Stimulated activated CD4-positive, alpha-beta T cell treated with anti-CD3 and anti-CD28 coated beads, Interleukin-12 subunit alpha, Interleukin-12 subunit beta, amount 100 ng/mL, for 48 hours (primary cell): ENCODE measurements at regions not wholly inside any gene's neighbourhood (a gene's known extent, or its start where the extent isn't known, plus 50 kb on each side); places are given as distances from the start of the nearest gene placed in this dataset.
"Not testable (repeated sequence)": the region's sequence is repeated elsewhere in the genome, so short reads cannot be mapped to it uniquely, and the experiment has no call there.

Experiments
- DNase-seq, 3 donors: peaks; one replicate each; pipeline ENCODE4 v3.0.0-alpha.2; 2020; ENCODE audit warnings: low read depth in 2 of 3, low spot score in 1 of 3

DNA sequence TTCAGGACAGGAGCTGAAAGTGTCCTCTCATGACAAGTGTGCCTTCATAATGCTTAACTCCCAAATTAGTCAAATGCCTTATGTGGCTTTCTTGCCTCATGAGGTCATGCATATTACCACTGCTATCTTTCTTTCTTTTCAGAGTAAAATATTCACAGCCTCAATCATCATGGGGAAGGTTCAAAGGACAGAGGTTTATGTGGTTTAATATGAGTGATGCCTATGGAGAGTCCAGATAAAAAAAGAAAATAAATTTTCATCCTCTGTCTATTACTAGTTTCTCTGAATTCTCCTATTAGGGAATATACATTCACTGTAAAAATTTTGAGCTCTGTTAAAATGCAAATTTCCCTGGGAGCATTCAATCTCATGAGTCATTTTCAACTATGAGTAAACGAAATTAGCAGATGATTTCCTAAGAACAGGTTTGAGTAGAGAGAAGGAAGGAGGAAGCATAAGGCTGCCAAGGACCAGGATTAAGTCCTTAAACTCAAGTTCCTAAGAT, 396.9 kb upstream of the ADGRB3 start:
- no peak for DNase-seq

DNA sequence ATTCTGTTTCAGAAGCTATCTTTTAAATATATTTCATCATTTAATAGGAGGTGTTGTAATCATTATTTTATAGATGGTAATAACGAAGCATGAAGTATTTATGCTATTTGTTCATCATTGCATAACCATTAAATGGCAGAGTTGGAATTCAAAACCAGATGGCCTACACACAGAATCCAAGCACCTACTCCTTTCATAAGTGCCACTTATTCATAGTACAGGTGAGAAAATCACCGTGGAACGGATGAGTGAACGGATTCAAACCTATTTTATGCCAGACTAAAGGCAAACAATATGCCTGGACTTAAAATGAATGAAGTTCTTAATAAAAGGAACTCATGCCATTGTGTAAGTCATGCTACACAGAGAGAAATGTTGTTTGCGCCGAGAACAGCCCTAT, 397.9 kb upstream of the ADGRB3 start:
- DNase-seq = no peak

DNA sequence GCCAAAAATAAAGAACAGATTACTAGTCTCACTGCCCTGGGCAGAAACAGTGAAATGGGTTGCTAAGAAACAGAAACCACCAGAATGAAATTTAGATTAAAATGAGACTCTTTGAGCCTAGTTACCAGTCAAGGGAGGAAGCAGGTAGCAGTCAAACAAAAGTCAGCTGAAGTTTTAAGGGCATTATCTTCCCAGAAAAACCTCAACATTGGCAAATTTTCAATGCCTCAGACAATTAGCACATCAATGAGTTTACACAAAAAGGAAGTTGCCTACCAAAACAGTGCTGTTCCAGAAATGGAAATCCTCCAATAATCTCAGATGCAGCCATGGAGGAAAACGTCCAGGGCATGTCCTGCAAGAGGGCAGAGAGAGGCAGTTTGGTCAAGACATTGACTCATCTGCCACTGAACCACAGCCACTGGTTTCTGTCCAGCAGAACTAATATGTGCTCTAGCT, 399.7 kb upstream of the ADGRB3 start:
- no peak for DNase-seq

DNA sequence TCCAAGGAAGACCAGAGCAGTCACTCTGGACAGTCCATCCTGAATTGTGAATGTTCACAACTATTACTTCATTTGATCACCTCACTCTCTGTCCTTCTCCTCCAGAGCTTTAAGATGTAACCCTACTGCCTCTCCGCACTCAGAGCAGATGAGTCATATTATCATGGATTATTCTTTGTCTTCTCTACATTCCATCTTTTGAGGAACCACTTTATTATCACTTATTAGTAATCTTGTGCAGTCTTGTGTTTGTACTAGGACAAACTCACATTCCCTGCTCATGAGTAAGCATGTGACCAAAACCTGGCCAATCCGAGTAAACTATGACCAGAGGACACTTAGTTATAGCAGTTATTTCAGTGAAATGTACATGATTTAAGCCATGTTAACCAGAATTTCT, 401.5 kb upstream of the ADGRB3 start:
- DNase-seq = no peak

DNA sequence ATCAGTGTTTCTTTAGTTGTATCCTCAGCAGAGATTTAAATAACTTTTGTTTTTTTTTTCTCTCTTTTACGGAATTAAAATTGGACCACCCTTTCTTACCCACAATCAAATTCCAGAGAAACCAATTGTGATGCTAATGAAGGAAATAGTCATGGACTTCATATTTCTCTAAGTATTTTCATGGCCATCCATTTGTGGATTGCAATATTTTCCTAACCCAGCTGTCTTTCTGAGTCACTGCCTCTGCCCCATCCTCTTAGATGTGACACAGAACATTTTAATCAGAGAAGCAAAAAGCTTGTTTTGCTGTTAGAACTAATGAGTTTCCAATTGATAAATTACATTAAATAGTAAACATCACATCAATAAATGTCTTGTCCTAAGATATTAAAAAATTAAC, 405.5 kb upstream of the ADGRB3 start:
- DNase-seq = no peak

DNA sequence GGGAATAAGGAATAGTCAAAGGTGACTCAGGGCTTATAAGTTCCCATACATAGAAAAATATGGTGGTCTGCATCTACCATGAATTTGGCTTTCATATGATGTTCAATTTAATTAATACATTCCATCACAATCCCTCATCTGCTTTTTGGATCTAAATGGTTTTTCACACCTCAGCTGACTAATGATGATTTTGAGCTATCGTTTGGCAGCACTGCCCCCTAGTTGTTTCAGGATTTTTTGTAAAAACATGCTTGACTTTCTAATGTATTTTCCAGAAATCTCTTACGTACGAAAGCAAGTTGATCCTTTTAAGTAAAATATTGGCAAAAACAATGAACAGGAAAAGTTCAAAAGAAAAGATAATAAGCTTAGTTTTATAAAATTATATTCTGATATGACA, 408.6 kb upstream of the ADGRB3 start:
- DNase-seq = no peak

DNA sequence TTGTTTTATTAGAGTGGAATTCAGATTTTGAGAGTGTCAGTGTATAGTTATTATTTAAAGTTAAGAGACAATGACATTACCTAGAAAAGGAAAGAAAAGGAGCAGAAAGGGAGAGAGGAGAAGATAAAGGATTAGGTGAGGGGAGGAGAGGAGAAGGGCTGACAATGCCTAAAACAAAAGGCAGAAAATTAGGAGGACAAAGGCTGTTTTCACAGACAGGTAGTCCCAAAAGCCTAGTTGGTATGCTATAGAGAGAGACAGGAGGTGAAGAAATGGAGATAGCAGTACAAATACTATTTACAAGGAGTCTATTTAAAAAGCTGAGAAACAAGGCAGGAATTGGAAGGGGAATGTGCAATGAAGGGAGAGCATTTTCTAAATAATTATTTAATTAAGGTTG, 409.4 kb upstream of the ADGRB3 start:
- no peak for DNase-seq

DNA sequence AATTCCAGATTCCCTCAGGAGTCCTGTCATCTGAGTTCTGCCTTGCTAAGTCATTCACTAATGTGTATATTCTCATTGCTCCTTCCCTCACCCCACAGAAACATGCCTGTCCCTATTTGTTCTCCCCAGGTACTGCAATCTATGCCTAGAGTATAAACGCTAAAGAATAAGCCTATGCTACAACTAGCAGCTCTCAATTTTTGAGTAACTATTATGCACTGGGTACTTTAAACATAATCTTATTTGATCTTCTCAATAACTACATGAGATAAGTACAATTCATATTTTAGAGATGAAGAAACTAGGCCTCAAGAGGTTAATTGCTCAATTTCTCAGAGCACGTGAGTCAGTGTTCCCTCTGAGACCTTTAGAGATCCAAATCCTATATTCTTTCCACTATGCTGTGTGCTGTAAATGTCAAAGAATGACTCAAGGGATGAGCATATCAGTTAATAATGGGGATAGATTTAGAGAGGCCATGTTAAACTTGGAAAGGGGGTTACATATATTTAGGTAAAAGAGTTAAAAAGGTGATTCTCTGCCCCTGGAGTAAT, 423.8 kb upstream of the ADGRB3 start:
- DNase-seq = no peak

DNA sequence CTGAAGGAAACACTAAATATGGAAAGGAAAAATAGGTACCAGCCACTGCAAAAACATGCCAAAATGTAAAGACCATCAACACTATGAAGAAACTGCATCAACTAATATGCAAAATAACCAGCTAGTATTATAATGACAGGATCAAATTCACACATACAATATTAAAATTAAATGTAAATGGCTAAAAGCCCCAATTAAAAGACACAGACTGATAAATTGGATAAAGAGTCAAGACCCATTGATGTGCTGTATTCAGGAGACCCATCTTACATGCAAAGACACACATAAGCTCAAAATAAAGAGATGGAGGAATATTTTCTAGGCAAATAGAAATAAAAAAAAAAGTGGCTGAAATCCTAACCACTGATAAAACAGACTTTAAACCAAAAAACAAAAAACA, 427.5 kb upstream of the ADGRB3 start:
- not testable (repeated sequence) for DNase-seq

DNA sequence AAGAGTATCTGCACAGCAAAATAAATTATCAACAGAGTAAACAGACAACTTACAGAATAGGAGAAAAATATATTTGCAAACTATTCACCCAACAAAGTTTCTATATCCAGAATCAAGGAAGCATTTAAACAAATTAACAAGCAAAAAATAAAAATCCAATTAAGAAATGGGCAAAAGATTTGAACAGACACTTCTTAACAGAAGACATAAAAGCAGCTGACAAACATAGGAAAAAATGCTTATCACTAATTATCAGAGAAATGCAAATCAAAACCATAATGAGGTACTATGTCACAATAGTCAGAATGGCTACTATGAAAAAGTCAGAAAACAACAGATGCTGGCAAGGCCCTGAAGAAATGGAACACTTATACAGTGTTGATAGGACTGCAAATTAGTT, 434.2 kb upstream of the ADGRB3 start:
- no peak for DNase-seq

DNA sequence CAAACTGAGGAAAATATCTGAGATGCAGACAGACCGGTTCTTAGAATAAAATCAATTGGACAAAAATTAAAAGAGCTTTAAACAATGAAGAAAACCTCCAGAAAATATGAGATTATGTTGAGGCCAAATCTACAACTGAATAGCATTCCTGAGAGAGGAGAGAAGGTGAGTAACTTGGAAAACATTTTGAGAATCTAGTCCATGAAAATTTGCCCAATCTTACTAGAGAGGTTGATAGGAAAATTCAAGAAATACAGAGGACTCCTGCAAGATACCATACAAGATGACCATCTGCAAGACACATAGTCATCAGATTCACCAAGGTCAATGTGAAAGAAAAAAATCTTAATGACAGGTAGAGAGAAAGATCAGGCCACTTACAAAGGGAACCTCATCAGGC, 437.7 kb upstream of the ADGRB3 start:
- no peak for DNase-seq

DNA sequence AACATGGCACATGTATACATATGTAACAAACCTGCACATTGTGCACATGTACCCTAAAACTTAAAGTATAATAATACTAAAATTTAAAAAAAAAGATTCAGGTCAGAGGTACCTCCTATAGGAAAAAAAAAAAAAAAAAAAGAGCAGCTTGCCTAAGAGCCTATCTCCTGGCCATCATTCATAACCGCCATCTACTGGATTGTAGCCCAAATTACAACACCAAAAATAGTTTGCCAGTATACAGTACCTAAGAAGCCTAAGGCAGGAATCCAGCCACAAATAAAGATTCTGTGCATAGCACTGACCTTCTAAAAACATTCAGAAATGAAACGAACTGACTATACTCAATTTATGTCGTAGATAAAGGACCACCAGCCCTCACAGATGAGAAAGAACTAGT, 438.4 kb upstream of the ADGRB3 start:
- DNase-seq = no peak

DNA sequence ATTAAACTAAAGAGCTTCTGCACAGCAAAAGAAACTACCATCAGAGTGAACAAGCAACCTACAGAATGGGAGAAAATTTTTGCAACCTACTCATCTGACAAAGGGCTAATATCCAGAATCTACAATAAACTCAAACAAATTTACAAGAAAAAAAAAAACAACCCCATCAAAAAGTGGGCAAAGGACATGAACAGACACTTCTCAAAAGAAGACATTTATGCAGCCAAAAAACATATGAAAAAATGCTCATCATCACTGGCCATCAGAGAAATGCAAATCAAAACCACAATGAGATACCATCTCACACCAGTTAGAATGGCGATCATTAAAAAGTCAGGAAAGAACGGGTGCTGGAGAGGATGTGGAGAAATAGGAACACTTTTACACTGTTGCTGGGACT, 439.3 kb upstream of the ADGRB3 start:
- not testable (repeated sequence) for DNase-seq

DNA sequence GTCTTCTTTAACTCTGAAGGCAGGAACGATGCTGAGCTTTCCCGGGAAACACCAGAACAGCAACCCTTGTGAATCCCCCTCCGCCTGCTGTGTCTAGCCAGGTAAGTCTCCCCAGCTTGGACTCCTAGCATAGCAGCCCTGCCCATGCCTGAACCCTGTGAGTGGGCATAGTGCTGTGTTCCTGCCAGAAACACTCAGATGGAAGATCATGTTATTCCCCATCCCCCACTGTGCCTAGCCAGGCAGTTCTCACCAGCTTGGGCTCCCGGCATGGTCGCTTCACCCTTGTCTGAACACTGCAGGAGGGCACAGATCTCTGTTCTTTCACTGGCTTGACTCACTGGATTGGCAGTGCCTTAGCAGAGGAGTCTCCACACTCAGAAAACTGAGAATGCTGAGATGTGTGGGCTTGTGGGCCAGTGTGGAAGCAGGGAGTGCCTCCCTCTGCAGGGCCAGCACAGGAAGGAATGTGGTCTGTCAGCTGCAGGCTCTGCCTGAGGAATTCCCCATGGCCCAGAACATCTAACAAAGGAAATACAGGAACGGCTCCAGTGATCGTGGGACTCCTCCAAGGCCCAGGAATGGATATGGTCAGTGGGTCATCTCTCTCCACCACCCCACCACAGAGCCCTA, 440.1 kb upstream of the ADGRB3 start:
- no peak for DNase-seq

DNA sequence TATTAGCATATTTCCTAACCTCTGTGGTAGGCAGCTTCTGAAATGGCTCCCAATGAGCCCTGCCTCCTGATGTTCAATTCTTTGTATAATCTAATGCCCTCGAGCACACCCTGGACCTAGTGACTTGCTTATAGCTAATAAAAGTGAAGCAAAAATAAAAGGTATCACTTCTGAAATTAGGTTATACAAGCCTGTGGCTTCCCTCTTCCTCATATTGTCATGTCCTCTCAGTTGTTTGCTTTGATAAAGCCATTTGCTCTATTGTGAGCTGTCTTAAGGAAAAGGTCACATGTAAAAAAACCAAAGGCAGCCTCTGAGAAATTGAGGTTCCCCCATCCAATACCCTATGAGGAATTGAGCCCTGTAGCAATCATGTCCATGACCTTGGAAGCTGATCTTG, 442.1 kb upstream of the ADGRB3 start:
- DNase-seq = no peak

DNA sequence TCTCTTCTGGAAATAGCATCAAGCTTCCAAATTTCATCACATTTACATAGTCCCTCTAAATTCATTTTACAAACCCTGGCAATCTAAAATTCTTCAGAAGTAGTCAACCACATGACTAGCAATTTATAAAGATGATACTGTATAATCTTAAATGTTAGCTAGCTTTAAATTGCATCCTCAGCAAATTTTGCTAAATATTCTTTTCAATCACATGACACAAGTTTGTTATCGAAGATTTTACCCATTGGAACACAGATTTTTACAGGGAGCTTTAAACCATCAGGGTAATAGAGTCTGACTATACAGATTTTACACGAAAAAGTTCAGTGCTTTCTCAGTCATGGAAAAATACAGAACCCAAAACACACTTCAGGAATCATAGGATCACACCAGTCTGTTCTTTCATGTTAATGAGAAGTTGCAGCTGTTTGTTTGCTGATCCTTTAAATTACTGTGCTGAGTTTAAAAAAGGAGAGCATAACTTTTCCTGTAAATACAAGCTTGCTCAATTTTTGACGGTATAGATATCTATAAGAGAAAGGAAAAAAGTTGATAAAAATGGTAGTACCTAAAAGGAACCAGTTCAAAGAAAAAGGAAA, 445.8 kb upstream of the ADGRB3 start:
- no peak for DNase-seq

DNA sequence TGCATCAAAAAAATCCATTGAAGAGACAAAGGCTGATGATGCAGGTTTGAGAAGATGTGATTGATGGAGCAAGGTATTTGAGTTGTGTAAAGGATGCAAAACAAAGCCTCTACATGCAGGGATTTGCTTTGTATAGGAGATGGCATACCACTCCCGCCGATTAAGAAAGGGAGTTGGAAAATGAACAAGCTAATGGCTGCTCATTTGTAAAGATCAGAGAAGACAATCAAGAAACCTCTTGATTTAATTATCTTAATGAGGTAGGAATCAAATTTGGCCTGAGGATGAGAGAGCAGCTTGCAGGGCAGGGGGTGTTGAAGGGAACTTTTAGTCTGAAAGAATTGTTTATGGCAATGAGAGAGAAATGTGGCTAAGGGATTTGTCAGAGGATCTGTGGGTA, 448.2 kb upstream of the ADGRB3 start:
- no peak for DNase-seq

DNA sequence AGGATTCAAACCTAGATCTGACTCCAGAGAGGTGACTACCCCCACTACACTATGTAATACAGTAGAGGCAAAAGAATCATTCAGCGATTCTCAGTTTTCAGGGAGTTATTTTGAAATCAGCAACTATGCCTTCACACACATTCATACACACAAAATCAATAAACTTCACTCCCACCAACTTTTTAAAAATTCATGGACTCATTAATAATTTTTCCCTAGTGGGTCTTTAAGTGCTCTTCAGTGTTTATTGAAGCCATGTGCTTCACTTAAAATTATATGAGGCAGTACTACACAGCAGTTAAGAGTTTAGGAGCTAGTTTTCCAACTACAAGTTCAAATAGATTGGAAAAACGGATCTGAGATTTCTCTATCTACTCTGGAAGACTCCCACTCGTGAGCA, 452.7 kb upstream of the ADGRB3 start:
- DNase-seq = no peak

DNA sequence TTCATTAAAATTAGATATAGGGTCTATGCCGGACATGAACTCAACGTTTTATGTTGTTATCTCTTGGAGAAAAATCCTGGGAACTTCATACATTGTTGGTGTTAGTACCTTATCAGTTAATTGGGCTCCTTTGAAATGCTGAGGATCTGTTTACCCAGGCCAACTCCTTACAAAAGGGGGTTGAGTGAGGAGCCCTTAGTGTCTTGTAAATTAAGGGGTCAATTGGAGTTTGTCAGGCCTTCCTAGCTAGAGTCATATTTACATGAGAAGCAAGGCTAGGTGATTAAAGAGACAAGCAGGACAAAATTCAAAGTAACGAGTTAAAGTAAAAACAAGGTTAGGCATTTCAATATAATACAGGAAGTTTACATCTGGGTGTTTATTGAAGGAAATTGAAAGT, 454.1 kb upstream of the ADGRB3 start:
- DNase-seq = not testable (repeated sequence)

DNA sequence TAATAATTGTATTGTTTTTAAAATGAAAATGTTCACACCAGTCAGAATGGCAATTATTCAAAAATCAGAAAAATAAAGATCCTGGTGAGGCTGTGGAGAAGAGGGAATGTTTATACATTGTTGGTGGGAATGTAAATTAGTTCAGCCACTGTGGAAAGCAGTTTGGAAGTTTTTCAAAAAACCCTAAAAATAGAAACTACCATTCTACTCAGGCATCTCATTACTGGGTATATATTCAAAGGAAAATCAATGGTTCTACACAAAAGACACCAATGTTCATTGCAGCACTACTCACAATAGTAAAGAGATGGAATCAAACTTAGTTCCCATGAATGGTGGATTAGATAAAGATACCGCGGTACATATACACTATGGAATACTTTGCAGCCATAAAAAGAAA, 461.5 kb upstream of the ADGRB3 start:
- DNase-seq = no peak

DNA sequence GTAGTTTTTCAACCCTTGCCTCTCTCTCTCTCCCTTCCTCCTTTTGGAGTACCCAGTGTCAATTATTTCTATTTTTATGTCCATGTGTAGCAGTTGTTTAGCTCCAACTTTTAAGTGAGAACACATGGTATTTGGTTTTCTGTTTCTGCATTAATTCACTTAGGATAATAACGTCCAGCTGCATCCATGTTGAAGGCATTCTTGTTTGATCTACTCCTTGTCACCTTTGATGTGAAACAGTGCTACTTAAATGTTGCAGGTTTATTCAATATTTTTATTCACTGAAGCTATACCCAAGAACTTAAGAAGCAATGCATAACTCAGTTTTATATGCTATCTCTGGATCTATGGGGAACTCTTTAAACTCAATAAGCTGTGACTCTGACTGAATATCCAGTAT, 465.2 kb upstream of the ADGRB3 start:
- no peak for DNase-seq

DNA sequence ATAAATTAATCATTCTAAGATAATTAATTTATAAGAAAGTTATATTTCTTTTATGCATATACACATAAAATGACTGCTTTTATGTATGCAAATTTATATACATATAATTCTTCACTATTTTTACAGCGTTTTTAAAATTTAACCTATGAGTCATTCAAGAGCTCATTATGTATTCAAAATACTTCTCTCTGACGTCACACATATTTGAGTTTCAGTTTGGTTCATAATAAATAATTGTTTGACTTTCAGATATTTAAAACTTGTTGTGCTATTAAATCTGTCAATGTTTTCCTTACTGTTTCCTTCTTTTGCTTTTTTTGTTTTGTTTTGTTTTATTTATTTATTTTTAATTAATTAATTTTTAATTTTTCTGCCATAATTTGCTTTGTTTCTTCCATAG, 467.5 kb upstream of the ADGRB3 start:
- no peak for DNase-seq

DNA sequence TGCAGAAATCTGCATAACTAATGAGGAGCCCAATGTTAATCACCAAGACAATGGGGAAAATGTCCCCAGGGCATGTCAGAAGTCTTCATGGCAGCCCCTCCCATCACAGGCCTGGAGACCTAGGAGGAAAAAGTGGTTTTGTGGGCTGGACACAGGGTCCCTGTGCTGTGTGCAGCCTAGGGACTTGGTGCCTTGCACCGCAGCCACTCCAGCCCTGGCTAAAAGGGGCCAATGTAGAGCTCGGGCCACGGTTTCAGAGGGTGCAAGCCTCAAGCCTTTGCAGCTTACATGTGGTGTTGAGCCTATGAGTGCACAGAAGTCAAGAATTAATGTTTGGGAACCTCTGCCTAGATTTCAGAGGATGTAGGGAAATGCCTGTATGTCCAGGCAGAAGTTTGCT, 474.3 kb upstream of the ADGRB3 start:
- not testable (repeated sequence) for DNase-seq
